ENCODE measurements at regions not wholly inside any gene's neighbourhood (a gene's known extent, or its start where the extent isn't known, plus 50 kb on each side); places are given as distances from the start of the nearest gene placed in this dataset.

DNA sequence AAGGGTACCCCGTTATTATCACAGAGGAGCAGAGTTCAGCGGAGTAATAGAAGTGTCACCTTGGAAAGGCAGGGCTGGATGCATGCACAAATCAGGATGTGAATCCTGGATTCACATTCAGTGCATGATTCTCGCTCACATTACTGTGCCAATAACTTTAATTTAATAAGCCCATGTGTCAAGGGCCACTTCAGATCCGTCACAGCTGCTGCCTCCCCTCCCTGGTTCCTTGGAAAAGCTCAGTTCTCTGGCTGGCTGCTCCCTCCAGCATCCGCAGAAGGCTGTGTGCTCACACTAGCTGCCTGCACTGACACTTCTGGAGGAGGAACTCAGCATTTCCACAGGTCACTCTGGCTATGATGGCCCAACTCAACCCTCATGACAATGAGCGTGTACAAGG lies 256.8 kb upstream of the ADAMTS16 start:
- Histone ChIP-seq H4K20me1 (replicated peaks; ENCODE audit: control insufficient read depth, extremely low read depth, insufficient read depth, low read length) (no peaks in the 10 kb centered on the region), H3K36me3 (ENCODE audit: control insufficient read depth in 2 of 2, extremely low read depth in 1 of 2, insufficient read depth in 2 of 2, low read length in 2 of 2) (no peaks in the 10 kb centered on the region), H3K4me3 (replicated peaks in 1 of 3; ENCODE audit: insufficient read depth in 1 of 3, low read depth in 1 of 3, low read length in 3 of 3) (no peak overlapping the region), H2AFZ (ENCODE audit: low read depth, low read length) (no peak overlapping the region), H3K9me1 (replicated peaks; ENCODE audit: control insufficient read depth, extremely low read depth, insufficient read depth, low read length) (no peaks in the 10 kb centered on the region), H3K4me2 (ENCODE audit: insufficient read depth, low read length) (no peak overlapping the region), H3K27me3 (ENCODE audit: control insufficient read depth in 2 of 2, insufficient read depth in 2 of 2, low read length in 2 of 2) (no peaks in the 10 kb centered on the region), H3K79me2 (ENCODE audit: control insufficient read depth, insufficient read depth, low read length) (no peaks in the 10 kb centered on the region), H3K9me3 (replicated peaks; ENCODE audit: control insufficient read depth, insufficient read depth, low read length) (peaks cover 2% of the 10 kb centered on the region), H3K27ac (ENCODE audit: insufficient read depth, low read depth, low read length) (no peak overlapping the region), H3K9ac (replicated peaks; ENCODE audit: extremely low read depth, insufficient read depth, low read length) (no peak overlapping the region), H3K4me1 (ENCODE audit: control insufficient read depth, extremely low read depth, insufficient read depth, low read length) (no peaks in the 10 kb centered on the region)
- intact Hi-C loops (cut with micrococcal nuclease) (no loop called here), dilution Hi-C loops (cut with MboI; ENCODE audit: extremely low pct_ligation_motif_present, low sequenced_read_pairs) (no loop called here)
- no TSS peak for BruUV-seq (replicated peaks)
- CTCF ChIA-PET, result no interaction called here
- TF ChIP-seq MYC (IDR thresholded peaks at IDR 0.05; ENCODE audit: low read depth, low read length) (no peak), POLR2A (IDR thresholded peaks at IDR 0.05; ENCODE audit: low read depth, low read length) (no peak), GATA2 (IDR thresholded peaks at IDR 0.05; ENCODE audit: insufficient read depth, insufficient read length, low read depth, low read length) (no peak), POLR2AphosphoS5 (IDR thresholded peaks at IDR 0.05; ENCODE audit: insufficient read depth, low read depth, low read length) (no peak), FOS (IDR thresholded peaks at IDR 0.05; ENCODE audit: borderline replicate concordance, insufficient read depth, low read length) (no peak), JUN (IDR thresholded peaks at IDR 0.05; ENCODE audit: borderline replicate concordance, insufficient read depth, insufficient read length, low read depth) (no peak), EZH2 (IDR thresholded peaks at IDR 0.05; ENCODE audit: borderline replicate concordance, low read depth, low read length, severe bottlenecking) (no peak)
- TF ChIP-seq, protein P1, sequence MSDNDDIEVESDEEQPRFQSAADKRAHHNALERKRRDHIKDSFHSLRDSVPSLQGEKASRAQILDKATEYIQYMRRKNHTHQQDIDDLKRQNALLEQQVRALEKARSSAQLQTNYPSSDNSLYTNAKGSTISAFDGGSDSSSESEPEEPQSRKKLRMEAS (IDR thresholded peaks at IDR 0.05; ENCODE audit: insufficient read depth, insufficient read length), result no peak
- TF ChIP-seq, protein P2, sequence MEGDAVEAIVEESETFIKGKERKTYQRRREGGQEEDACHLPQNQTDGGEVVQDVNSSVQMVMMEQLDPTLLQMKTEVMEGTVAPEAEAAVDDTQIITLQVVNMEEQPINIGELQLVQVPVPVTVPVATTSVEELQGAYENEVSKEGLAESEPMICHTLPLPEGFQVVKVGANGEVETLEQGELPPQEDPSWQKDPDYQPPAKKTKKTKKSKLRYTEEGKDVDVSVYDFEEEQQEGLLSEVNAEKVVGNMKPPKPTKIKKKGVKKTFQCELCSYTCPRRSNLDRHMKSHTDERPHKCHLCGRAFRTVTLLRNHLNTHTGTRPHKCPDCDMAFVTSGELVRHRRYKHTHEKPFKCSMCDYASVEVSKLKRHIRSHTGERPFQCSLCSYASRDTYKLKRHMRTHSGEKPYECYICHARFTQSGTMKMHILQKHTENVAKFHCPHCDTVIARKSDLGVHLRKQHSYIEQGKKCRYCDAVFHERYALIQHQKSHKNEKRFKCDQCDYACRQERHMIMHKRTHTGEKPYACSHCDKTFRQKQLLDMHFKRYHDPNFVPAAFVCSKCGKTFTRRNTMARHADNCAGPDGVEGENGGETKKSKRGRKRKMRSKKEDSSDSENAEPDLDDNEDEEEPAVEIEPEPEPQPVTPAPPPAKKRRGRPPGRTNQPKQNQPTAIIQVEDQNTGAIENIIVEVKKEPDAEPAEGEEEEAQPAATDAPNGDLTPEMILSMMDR (IDR thresholded peaks at IDR 0.05; ENCODE audit: extremely low read depth in 1 of 2, insufficient read depth in 1 of 2, low read depth in 1 of 2, low read length in 2 of 2), result no peak
- no peak for FAIRE-seq
- POLR2A ChIA-PET, result no interaction called here
- DNase-seq (ENCODE audit: low read depth, low spot score), result no peak
